ENCODE measurements at regions not wholly inside any gene's neighbourhood (a gene's known extent, or its start where the extent isn't known, plus 50 kb on each side); places are given as distances from the start of the nearest gene placed in this dataset.
"Not testable (repeated sequence)": the region's sequence is repeated elsewhere in the genome, so short reads cannot be mapped to it uniquely, and the experiment has no call there.

DNA sequence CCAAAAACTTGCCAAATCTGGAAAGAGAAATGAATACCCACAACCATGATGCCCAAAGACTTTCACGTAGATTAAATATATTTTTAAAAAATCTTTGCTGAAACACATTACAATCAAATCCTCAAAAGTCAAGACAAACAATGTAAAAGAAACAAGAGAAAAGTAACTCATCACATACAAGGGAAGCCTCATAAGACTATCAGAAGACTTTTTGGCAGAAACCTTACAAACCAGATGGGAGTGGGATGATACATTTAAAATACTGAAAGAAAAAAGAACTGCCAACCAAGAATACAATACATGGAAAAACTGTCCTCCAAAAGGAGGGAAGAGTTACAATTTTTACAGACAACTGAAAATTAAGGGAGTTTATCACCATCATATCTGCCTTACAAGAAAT lies 319.0 kb upstream of the INTU start:
- Histone ChIP-seq H3K9me3 (ENCODE audit: control insufficient read depth, low read length) (peaks cover 26% of the 10 kb centered on the region), H3K4me3 (ENCODE audit: low read length) (no peak overlapping the region), H3K4me1 (ENCODE audit: control insufficient read depth, insufficient read depth, low read length) (peaks cover 17% of the 10 kb centered on the region), H3K27me3 (replicated peaks; ENCODE audit: control insufficient read depth, insufficient read depth, low read length) (no peaks in the 10 kb centered on the region), H3K9ac (ENCODE audit: low read length) (no peak overlapping the region), H3K36me3 (ENCODE audit: control insufficient read depth, insufficient read depth, low read length, severe bottlenecking) (no peaks in the 10 kb centered on the region)
- no peak for DNase-seq (ENCODE audit: low read depth)

DNA sequence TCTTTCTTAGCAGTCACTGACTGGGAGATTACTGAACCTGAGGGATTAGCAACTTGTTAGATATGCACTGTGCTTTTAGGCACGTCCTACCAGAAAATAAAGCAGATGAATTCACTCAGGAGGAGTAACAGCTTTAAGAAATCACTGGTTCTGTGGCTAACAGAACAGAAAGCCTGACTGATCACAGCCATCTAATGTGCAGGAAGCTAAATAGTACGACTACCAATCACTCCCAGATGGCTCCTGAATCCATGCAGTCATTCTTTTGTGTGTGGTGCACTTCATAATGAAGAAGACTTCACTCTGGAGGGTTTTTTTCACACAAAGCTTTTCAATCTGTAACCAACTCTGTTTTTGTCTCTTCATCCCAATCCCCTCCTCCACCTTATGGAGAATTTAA lies 305.3 kb upstream of the INTU start:
- Histone ChIP-seq H3K9ac (ENCODE audit: low read length) (no peak overlapping the region), H3K27me3 (replicated peaks; ENCODE audit: control insufficient read depth, insufficient read depth, low read length) (no peaks in the 10 kb centered on the region), H3K4me3 (ENCODE audit: low read length) (no peak overlapping the region), H3K36me3 (ENCODE audit: control insufficient read depth, insufficient read depth, low read length, severe bottlenecking) (no peaks in the 10 kb centered on the region), H3K9me3 (ENCODE audit: control insufficient read depth, low read length) (peaks cover 6% of the 10 kb centered on the region), H3K4me1 (ENCODE audit: control insufficient read depth, insufficient read depth, low read length) (no peaks in the 10 kb centered on the region)
- DNase-seq (ENCODE audit: low read depth): no peak

DNA sequence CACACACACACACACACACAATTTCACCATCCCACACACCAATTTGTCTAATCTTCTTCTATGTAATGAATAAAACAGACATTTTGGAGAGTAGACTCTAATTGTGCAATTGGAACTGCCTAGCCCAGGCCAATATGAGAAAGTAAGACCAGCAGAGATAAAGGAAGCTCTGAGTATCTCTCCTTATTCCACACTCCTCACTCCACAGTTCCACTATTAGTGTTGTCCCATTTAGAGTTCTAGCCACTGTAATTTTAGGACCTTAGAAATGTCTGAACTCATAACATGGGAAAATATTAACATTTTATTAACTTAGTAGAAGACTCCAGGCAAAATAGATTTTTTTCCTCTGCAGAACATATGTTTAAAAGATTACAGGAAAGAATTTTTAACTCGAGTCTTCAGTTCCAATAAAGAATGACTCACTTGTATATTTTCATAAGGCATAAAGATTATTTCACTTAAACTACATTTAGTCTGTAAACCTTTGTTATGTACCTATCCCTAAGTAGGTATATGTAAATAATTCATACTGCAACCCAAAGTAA lies 297.6 kb upstream of the INTU start:
- Histone ChIP-seq H3K9ac (ENCODE audit: low read length) (no peak overlapping the region), H3K36me3 (ENCODE audit: control insufficient read depth, insufficient read depth, low read length, severe bottlenecking) (no peaks in the 10 kb centered on the region), H3K9me3 (ENCODE audit: control insufficient read depth, low read length) (no peaks in the 10 kb centered on the region), H3K27me3 (replicated peaks; ENCODE audit: control insufficient read depth, insufficient read depth, low read length) (no peaks in the 10 kb centered on the region), H3K4me3 (ENCODE audit: low read length) (no peak overlapping the region), H3K4me1 (ENCODE audit: control insufficient read depth, insufficient read depth, low read length) (peaks cover 3% of the 10 kb centered on the region)
- DNase-seq (ENCODE audit: low read depth): peak; percentile 38

DNA sequence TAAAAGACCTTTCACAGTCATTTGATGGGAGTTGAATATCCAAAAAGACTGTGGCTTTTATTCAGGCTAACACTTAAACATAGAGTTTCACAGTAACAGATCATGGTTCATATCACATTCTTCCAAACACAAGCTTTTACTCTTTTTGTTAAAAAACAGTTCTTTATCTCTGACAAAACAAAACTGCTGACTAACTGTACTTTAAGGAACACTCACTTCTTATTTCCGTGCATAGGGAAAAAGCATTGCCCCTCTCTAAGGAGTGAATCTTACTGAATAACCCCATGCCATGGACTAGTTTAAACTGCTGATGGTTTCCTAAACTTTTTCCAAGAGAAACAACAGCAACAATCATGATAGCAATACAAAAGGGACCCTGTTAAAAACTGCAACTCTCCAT lies 297.0 kb upstream of the INTU start:
- H3K27me3 ChIP-seq (replicated peaks; ENCODE audit: control insufficient read depth, insufficient read depth, low read length): no peaks in the 10 kb centered on the region
- peaks cover 3% of the 10 kb centered on the region for H3K4me1 ChIP-seq (ENCODE audit: control insufficient read depth, insufficient read depth, low read length)
- no peak for DNase-seq (ENCODE audit: low read depth)
- no peak overlapping the region for H3K9ac ChIP-seq (ENCODE audit: low read length)
- H3K36me3 ChIP-seq (ENCODE audit: control insufficient read depth, insufficient read depth, low read length, severe bottlenecking): no peaks in the 10 kb centered on the region
- H3K4me3 ChIP-seq (ENCODE audit: low read length): no peak overlapping the region
- H3K9me3 ChIP-seq (ENCODE audit: control insufficient read depth, low read length): no peaks in the 10 kb centered on the region

DNA sequence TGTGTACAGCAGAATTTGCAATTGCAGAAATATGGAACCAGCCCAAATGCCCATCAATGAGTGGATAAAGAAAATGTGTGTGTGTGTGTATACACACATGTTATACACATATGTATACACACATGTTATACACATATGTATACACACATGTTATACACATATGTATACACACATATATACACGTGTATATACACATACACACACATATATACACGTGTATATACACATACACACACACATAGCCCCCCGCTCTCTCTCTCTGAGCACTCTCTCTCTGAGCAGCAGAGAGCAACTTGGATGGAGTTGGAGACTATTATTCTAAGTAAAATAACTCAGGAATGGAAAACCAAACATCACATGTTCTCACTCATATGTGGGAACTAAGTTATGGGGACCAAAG lies 289.6 kb upstream of the INTU start:
- H3K9me3 ChIP-seq (ENCODE audit: control insufficient read depth, low read length); H3K4me1 ChIP-seq (ENCODE audit: control insufficient read depth, insufficient read depth, low read length); H3K36me3 ChIP-seq (ENCODE audit: control insufficient read depth, insufficient read depth, low read length, severe bottlenecking); DNase-seq (ENCODE audit: low read depth); H3K4me3 ChIP-seq (ENCODE audit: low read length); H3K9ac ChIP-seq (ENCODE audit: low read length); H3K27me3 ChIP-seq (replicated peaks; ENCODE audit: control insufficient read depth, insufficient read depth, low read length): not testable (repeated sequence)

DNA sequence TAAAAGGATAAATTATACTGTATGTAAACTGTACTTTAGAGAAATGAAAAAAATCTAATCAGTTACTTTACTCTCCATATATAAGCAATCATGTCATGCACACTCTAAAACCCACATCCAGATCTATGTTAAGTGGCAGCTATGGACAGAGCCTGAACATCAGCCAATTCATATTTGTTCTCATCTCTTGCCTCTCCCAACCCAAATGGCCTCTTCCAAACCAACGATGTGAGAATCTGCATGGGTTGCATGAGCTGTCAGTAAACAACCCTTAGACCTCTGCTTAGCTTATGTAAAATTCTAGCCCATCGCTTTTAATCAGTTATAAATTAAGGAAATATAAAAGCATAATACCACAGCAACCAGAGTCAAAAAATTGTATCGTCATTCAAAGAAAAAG lies 288.7 kb upstream of the INTU start:
- Histone ChIP-seq H3K4me1 (ENCODE audit: control insufficient read depth, insufficient read depth, low read length) (no peaks in the 10 kb centered on the region), H3K27me3 (replicated peaks; ENCODE audit: control insufficient read depth, insufficient read depth, low read length) (no peaks in the 10 kb centered on the region), H3K9me3 (ENCODE audit: control insufficient read depth, low read length) (no peaks in the 10 kb centered on the region), H3K36me3 (ENCODE audit: control insufficient read depth, insufficient read depth, low read length, severe bottlenecking) (no peaks in the 10 kb centered on the region), H3K4me3 (ENCODE audit: low read length) (no peak overlapping the region), H3K9ac (ENCODE audit: low read length) (no peak overlapping the region)
- DNase-seq (ENCODE audit: low read depth): no peak

DNA sequence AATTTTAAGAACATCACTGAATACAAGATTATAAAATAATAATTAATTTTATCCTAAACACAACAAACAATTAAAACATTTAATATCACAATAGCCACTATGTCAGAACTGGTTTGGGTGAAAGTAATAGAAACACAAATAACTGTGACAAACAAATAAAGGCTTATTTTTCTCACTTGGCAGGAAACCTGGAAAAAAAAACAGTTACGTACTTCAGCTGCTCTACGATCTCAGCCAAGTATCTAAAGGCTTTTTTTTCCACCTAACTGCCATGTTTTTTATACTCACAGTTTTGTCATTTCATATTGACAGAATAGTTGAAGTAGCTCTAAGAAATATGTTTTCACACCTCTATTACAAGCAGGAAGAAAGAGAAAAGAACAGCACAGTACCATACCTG lies 284.8 kb upstream of the INTU start:
- no peak for DNase-seq (ENCODE audit: low read depth)
- H3K9ac ChIP-seq (ENCODE audit: low read length): no peak overlapping the region
- no peak overlapping the region for H3K4me3 ChIP-seq (ENCODE audit: low read length)

DNA sequence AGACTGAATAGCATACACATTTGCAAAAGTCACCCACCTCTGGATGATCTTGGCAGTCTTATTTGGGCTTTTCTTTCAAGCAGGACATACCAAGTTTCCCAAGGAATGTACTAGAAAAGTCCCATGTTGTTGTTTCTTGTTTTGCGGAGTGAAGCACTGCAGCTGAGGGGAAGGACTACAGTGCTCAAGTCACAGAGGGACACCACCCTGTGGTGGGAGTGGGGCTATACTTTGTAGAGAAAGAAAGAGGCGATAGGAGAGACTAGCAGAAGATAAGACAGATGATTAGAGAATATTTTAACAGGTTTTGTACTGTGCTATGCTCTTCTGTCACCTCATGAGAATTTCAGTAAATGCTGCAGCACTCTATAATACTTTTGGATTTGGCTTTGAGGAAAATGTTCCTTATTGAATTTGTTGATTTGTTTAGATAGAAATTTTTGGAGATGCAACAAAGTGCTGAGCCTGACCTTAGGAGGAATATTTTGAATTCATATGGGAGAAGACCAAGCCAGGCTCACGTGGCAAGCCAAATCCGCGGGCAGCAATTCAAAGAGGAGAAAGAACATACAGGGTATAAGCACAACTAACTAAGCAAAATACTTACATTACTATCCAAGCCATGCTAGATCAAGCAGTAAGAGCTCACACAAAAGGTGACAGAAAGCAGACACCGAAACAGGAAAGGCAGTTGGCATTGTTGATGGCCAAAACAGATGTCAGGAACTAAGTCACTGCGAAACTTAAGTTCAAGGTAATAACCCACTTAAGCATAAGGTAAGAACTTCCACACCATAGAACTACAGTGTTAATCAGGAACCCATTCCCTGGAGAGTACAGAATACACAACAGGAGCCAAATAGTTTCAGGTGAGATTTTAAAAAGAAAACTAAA lies 280.3 kb upstream of the INTU start:
- Histone ChIP-seq H3K4me3 (ENCODE audit: low read length) (no peak overlapping the region), H3K36me3 (ENCODE audit: control insufficient read depth, insufficient read depth, low read length, severe bottlenecking) (no peaks in the 10 kb centered on the region), H3K9ac (ENCODE audit: low read length) (peak overlapping the region; percentile 5), H3K27me3 (replicated peaks; ENCODE audit: control insufficient read depth, insufficient read depth, low read length) (no peaks in the 10 kb centered on the region), H3K9me3 (ENCODE audit: control insufficient read depth, low read length) (no peaks in the 10 kb centered on the region), H3K4me1 (ENCODE audit: control insufficient read depth, insufficient read depth, low read length) (peaks cover 8% of the 10 kb centered on the region)
- DNase-seq (ENCODE audit: low read depth): no peak

More for the DNA sequence above, 284.8 kb upstream of the INTU start:
- Histone ChIP-seq H3K36me3 (ENCODE audit: control insufficient read depth, insufficient read depth, low read length, severe bottlenecking) (no peaks in the 10 kb centered on the region), H3K9me3 (ENCODE audit: control insufficient read depth, low read length) (no peaks in the 10 kb centered on the region), H3K27me3 (replicated peaks; ENCODE audit: control insufficient read depth, insufficient read depth, low read length) (no peaks in the 10 kb centered on the region), H3K4me1 (ENCODE audit: control insufficient read depth, insufficient read depth, low read length) (peaks cover 7% of the 10 kb centered on the region)

DNA sequence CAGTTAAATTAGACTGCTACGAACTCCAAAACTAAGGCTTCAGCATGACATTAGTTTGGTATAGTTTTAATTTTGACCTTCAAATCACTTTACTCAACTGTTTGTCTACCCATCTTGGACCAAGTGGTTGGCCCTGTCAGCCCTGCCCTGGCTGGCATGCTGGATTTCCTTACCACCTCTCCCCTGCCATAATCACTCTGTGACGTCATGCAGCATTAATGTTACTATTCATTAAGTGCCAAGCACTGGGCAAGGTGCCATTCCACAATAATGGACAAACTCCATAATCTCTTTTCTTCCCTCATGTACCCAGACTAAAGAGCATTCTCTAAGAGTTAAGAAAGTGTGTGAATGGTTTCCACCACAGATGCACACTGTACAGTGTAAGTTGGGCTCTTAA lies 277.0 kb upstream of the INTU start:
- Histone ChIP-seq H3K9me3 (ENCODE audit: control insufficient read depth, low read length) (no peaks in the 10 kb centered on the region), H3K9ac (ENCODE audit: low read length) (no peak overlapping the region), H3K27me3 (replicated peaks; ENCODE audit: control insufficient read depth, insufficient read depth, low read length) (no peaks in the 10 kb centered on the region), H3K4me3 (ENCODE audit: low read length) (no peak overlapping the region), H3K36me3 (ENCODE audit: control insufficient read depth, insufficient read depth, low read length, severe bottlenecking) (no peaks in the 10 kb centered on the region), H3K4me1 (ENCODE audit: control insufficient read depth, insufficient read depth, low read length) (peaks cover 8% of the 10 kb centered on the region)
- no peak for DNase-seq (ENCODE audit: low read depth)

DNA sequence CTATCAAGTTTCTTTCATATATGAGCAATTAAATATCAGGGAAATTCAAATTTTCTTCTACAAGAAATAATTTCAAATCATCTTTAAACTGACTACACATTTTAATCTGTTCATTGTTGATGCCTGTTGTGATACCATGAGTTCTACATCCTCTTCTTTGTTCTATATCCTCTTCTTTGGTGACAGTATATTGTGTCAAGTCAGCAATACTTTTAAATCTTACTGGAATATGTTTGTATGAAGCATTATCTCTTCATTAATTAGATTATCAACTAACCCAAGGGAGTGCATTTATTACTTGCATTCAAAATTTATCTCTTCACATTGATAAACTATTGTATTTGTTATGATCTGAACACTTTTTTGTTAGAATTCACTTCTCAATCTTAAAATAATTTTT lies 275.0 kb upstream of the INTU start:
- no peak for DNase-seq (ENCODE audit: low read depth)

DNA sequence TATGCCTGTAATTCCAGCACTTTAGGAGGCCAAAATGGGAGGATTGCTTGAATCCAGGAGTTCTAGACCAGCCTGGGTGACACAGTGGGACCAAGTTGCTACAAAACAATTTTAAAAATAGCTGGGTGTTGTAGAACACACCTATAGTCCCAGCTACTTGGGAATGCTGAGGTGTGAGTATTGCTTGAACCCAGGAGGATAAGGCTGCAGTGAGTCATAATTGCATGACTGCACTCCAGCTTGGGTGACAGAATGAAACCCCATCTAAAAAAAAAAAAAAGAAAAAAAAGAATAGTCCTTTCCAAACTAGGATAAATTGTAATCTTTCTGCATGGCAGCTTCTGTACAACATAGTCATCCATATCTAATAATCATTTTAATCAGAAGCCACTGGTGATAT lies 270.1 kb upstream of the INTU start:
- H3K4me3 ChIP-seq (ENCODE audit: low read length): no peak overlapping the region
- H3K36me3 ChIP-seq (ENCODE audit: control insufficient read depth, insufficient read depth, low read length, severe bottlenecking): no peaks in the 10 kb centered on the region
- no peaks in the 10 kb centered on the region for H3K4me1 ChIP-seq (ENCODE audit: control insufficient read depth, insufficient read depth, low read length)
- no peak for DNase-seq (ENCODE audit: low read depth)
- H3K9ac ChIP-seq (ENCODE audit: low read length): no peak overlapping the region
- H3K9me3 ChIP-seq (ENCODE audit: control insufficient read depth, low read length): no peaks in the 10 kb centered on the region
- no peaks in the 10 kb centered on the region for H3K27me3 ChIP-seq (replicated peaks; ENCODE audit: control insufficient read depth, insufficient read depth, low read length)

More for the DNA sequence above, 275.0 kb upstream of the INTU start:
- no peaks in the 10 kb centered on the region for H3K36me3 ChIP-seq (ENCODE audit: control insufficient read depth, insufficient read depth, low read length, severe bottlenecking)
- no peak overlapping the region for H3K4me3 ChIP-seq (ENCODE audit: low read length)
- no peak overlapping the region for H3K9ac ChIP-seq (ENCODE audit: low read length)
- H3K27me3 ChIP-seq (replicated peaks; ENCODE audit: control insufficient read depth, insufficient read depth, low read length): no peaks in the 10 kb centered on the region
- no peaks in the 10 kb centered on the region for H3K9me3 ChIP-seq (ENCODE audit: control insufficient read depth, low read length)
- peaks cover 3% of the 10 kb centered on the region for H3K4me1 ChIP-seq (ENCODE audit: control insufficient read depth, insufficient read depth, low read length)

Data from adipocyte (in vitro differentiated cells).